Stimulated activated naive CD8-positive, alpha-beta T cell treated with anti-CD3 and anti-CD28 coated beads, Interleukin-15, amount 100 ng/mL, for 72 hours (primary cell): ENCODE measurements at regions not wholly inside any gene's neighbourhood (a gene's known extent, or its start where the extent isn't known, plus 50 kb on each side); places are given as distances from the start of the nearest gene placed in this dataset.
A peak's percentile ranks its signal among the peaks of the same experiment; 100 is the strongest.
"Not testable (repeated sequence)": the region's sequence is repeated elsewhere in the genome, so short reads cannot be mapped to it uniquely, and the experiment has no call there.

Experiments used
- ATAC-seq: fragments of 150-1000 bp; cut with Tn5 transposase; 2 replicates; pipeline ENCODE4 v1.10.0; 2021; ENCODE audit warnings: mild to moderate bottlenecking, moderate library complexity
- DNase-seq, 2 donors: peaks; one replicate each; pipeline ENCODE4 v3.0.0; 2021 to 2022
- H3K27ac Mint-ChIP-seq, 2 donors: one replicate each; pipeline ENCODE4 v1.8.0; 2022; ENCODE audit warnings: mild to moderate bottlenecking in 2 of 2, mixed read lengths in 2 of 2, moderate library complexity in 2 of 2
- H3K27me3 Mint-ChIP-seq: one replicate; pipeline ENCODE4 v1.8.0; 2022; ENCODE audit warnings: mixed read lengths
- H3K4me1 Mint-ChIP-seq: one replicate; pipeline ENCODE4 v1.8.0; 2022; ENCODE audit warnings: mild to moderate bottlenecking, mixed read lengths
- H3K4me3 Mint-ChIP-seq, 2 donors: one replicate each; pipeline ENCODE4 v1.8.0; 2022; ENCODE audit warnings: mild to moderate bottlenecking in 2 of 2, mixed read lengths in 2 of 2, moderate library complexity in 1 of 2
- H3K9me3 Mint-ChIP-seq, 2 donors: one replicate each; pipeline ENCODE4 v1.8.0; 2022; ENCODE audit warnings: mixed read lengths in 2 of 2

- Mint-ChIP-seq H3K27me3 (no peaks in the 10 kb centered on the region), H3K9me3 (peaks cover 7 to 9% of the 10 kb centered on the region in 2 donors), H3K4me3 (no peak overlapping the region), H3K27ac (no peak overlapping the region), H3K4me1 (peaks cover 5% of the 10 kb centered on the region)
- ATAC-seq (no peak), DNase-seq (no peak)
Measured at GRCh38 chr12:89194683-89195082, 157.6 kb downstream of the DUSP6 start.

GRCh38 chr12:89192429-89192828 lies 159.9 kb downstream of the DUSP6 start:
- no peaks in the 10 kb centered on the region for H3K27me3 Mint-ChIP-seq
- no peak for ATAC-seq
- H3K4me3 Mint-ChIP-seq = no peak overlapping the region
- DNase-seq = no peak
- H3K9me3 Mint-ChIP-seq = peaks cover 20 to 24% of the 10 kb centered on the region in 2 donors
- no peak overlapping the region for H3K27ac Mint-ChIP-seq
- H3K4me1 Mint-ChIP-seq = no peaks in the 10 kb centered on the region

GRCh38 chr12:89191597-89191996 lies 160.7 kb downstream of the DUSP6 start:
- peaks cover 23 to 30% of the 10 kb centered on the region in 2 donors for H3K9me3 Mint-ChIP-seq
- H3K27ac Mint-ChIP-seq, H3K4me3 Mint-ChIP-seq: not testable (repeated sequence)

GRCh38 chr12:89189448-89189847 lies 162.9 kb downstream of the DUSP6 start:
- H3K9me3 Mint-ChIP-seq = peaks cover 27 to 34% of the 10 kb centered on the region in 2 donors
- no peak overlapping the region for H3K4me3 Mint-ChIP-seq
- DNase-seq = no peak

More at GRCh38 chr12:89191597-89191996, 160.7 kb downstream of the DUSP6 start:
- H3K4me1 Mint-ChIP-seq, ATAC-seq, H3K27me3 Mint-ChIP-seq, DNase-seq: not testable (repeated sequence)

GRCh38 chr12:89187507-89187906 lies 164.8 kb downstream of the DUSP6 start:
- ATAC-seq (no peak), DNase-seq (no peak)
- Mint-ChIP-seq H3K4me3 (no peak overlapping the region), H3K27me3 (no peaks in the 10 kb centered on the region), H3K9me3 (peaks cover 32 to 34% of the 10 kb centered on the region in 2 donors), H3K4me1 (peaks cover 4% of the 10 kb centered on the region), H3K27ac (no peak overlapping the region)

More at GRCh38 chr12:89189448-89189847, 162.9 kb downstream of the DUSP6 start:
- ATAC-seq = no peak
- Mint-ChIP-seq H3K27ac (no peak overlapping the region), H3K27me3 (no peaks in the 10 kb centered on the region), H3K4me1 (no peaks in the 10 kb centered on the region)

GRCh38 chr12:89185889-89186288 lies 166.4 kb downstream of the DUSP6 start:
- Mint-ChIP-seq H3K4me1 (peaks cover 19% of the 10 kb centered on the region), H3K4me3 (no peak overlapping the region), H3K27me3 (no peaks in the 10 kb centered on the region), H3K27ac (no peak overlapping the region), H3K9me3 (peaks cover 24 to 27% of the 10 kb centered on the region in 2 donors)
- DNase-seq = no peak
- ATAC-seq = no peak

GRCh38 chr12:89185181-89185580 lies 167.1 kb downstream of the DUSP6 start:
- Mint-ChIP-seq H3K4me1 (peaks cover 26% of the 10 kb centered on the region), H3K4me3 (no peak overlapping the region), H3K27ac (no peak overlapping the region), H3K9me3 (peaks cover 24 to 27% of the 10 kb centered on the region in 2 donors), H3K27me3 (no peaks in the 10 kb centered on the region)
- ATAC-seq (no peak), DNase-seq (no peak)

- Mint-ChIP-seq H3K4me1 (peaks cover 31% of the 10 kb centered on the region), H3K4me3 (no peak overlapping the region), H3K9me3 (peaks cover 17 to 23% of the 10 kb centered on the region in 2 donors), H3K27me3 (no peaks in the 10 kb centered on the region), H3K27ac (no peak overlapping the region)
- DNase-seq (no peak), ATAC-seq (no peak)
Measured at GRCh38 chr12:89183985-89184435, 168.3 kb downstream of the DUSP6 start.

GRCh38 chr12:89181271-89181920 lies 170.9 kb downstream of the DUSP6 start:
- Mint-ChIP-seq H3K9me3 (peaks cover 3 to 7% of the 10 kb centered on the region in 2 donors), H3K27ac (peak overlapping the region in 1 of 2 donors; percentile 78), H3K4me1 (peaks cover 31% of the 10 kb centered on the region), H3K27me3 (no peaks in the 10 kb centered on the region), H3K4me3 (peak overlapping the region; percentile 46 to 49)
- DNase-seq (no peak), ATAC-seq (peak; percentile 85)

GRCh38 chr12:89180496-89180895 lies 171.8 kb downstream of the DUSP6 start:
- Mint-ChIP-seq H3K4me1 (peaks cover 31% of the 10 kb centered on the region), H3K4me3 (peak overlapping the region in 1 of 2 donors; percentile 21), H3K27me3 (no peaks in the 10 kb centered on the region), H3K9me3 (peaks cover 0 to 6% of the 10 kb centered on the region in 2 donors), H3K27ac (peak overlapping the region in 1 of 2 donors; percentile 37)
- ATAC-seq = peak; percentile 64
- DNase-seq = no peak

GRCh38 chr12:89179983-89180382 lies 172.3 kb downstream of the DUSP6 start:
- Mint-ChIP-seq H3K4me3 (peak overlapping the region in 1 of 2 donors; percentile 21), H3K27me3 (no peaks in the 10 kb centered on the region), H3K9me3 (peaks cover 0 to 6% of the 10 kb centered on the region in 2 donors), H3K27ac (peak overlapping the region in 1 of 2 donors; percentile 5), H3K4me1 (peaks cover 31% of the 10 kb centered on the region)
- ATAC-seq (no peak), DNase-seq (no peak)

GRCh38 chr12:89179245-89179644 lies 173.1 kb downstream of the DUSP6 start:
- DNase-seq (no peak), ATAC-seq (no peak)
- H3K4me3 Mint-ChIP-seq = no peak overlapping the region
- peaks cover 31% of the 10 kb centered on the region for H3K4me1 Mint-ChIP-seq
- H3K27ac Mint-ChIP-seq = no peak overlapping the region
- no peaks in the 10 kb centered on the region for H3K27me3 Mint-ChIP-seq
- H3K9me3 Mint-ChIP-seq = peaks cover 0 to 6% of the 10 kb centered on the region in 2 donors

- no peak overlapping the region for H3K27ac Mint-ChIP-seq
- no peak overlapping the region for H3K4me3 Mint-ChIP-seq
- no peak for DNase-seq
- H3K4me1 Mint-ChIP-seq = peaks cover 31% of the 10 kb centered on the region
- H3K27me3 Mint-ChIP-seq = no peaks in the 10 kb centered on the region
- H3K9me3 Mint-ChIP-seq = no peaks in the 10 kb centered on the region
- no peak for ATAC-seq
Measured at GRCh38 chr12:89177802-89178395, 174.4 kb downstream of the DUSP6 start.

- H3K27me3 Mint-ChIP-seq = no peaks in the 10 kb centered on the region
- no peak overlapping the region for H3K4me3 Mint-ChIP-seq
- ATAC-seq = no peak
- no peak for DNase-seq
- no peak overlapping the region for H3K27ac Mint-ChIP-seq
- H3K9me3 Mint-ChIP-seq = peaks cover 0 to 4% of the 10 kb centered on the region in 2 donors
- peaks cover 20% of the 10 kb centered on the region for H3K4me1 Mint-ChIP-seq
Measured at GRCh38 chr12:89176676-89177075, 175.6 kb downstream of the DUSP6 start.

GRCh38 chr12:89173678-89174077 lies 178.6 kb downstream of the DUSP6 start:
- H3K4me1 Mint-ChIP-seq = peaks cover 13% of the 10 kb centered on the region
- H3K9me3 Mint-ChIP-seq = peaks cover 0 to 4% of the 10 kb centered on the region in 2 donors
- H3K4me3 Mint-ChIP-seq = no peak overlapping the region
- H3K27me3 Mint-ChIP-seq = no peaks in the 10 kb centered on the region
- DNase-seq (no peak), ATAC-seq (no peak)
- H3K27ac Mint-ChIP-seq = no peak overlapping the region

GRCh38 chr12:89173096-89173495 lies 179.2 kb downstream of the DUSP6 start:
- Mint-ChIP-seq H3K27ac (no peak overlapping the region), H3K4me3 (no peak overlapping the region), H3K4me1 (peaks cover 19% of the 10 kb centered on the region), H3K27me3 (no peaks in the 10 kb centered on the region), H3K9me3 (peaks cover 0 to 4% of the 10 kb centered on the region in 2 donors)
- DNase-seq (no peak), ATAC-seq (no peak)
